Activated T-helper 2 cell treated with anti-CD3 and anti-CD28 coated beads, Interferon-gamma antibody, Interleukin-2, Interleukin-4, amounts not matched to agents 10 μg/mL and 5 μg/mL and 100 μg/mL, durations not matched to agents 14 hours and 24 hours and 36 hours (primary cell): ENCODE measurements at regions not wholly inside any gene's neighbourhood (a gene's known extent, or its start where the extent isn't known, plus 50 kb on each side); places are given as distances from the start of the nearest gene placed in this dataset.

Experiments
- DNase-seq: peaks from one replicate; pipeline ENCODE4 v3.0.0; 2021; ENCODE audit warnings: low spot score
- H3K27ac Mint-ChIP-seq: one replicate; pipeline ENCODE4 v1.8.0; 2021; ENCODE audit warnings: mixed read lengths
- H3K27me3 Mint-ChIP-seq: one replicate; pipeline ENCODE4 v1.8.0; 2021; ENCODE audit warnings: low read depth, mixed read lengths
- H3K36me3 Mint-ChIP-seq: one replicate; pipeline ENCODE4 v1.8.0; 2021; ENCODE audit warnings: low read depth, mixed read lengths
- H3K4me1 Mint-ChIP-seq: one replicate; pipeline ENCODE4 v1.8.0; 2021; ENCODE audit warnings: low read depth, mixed read lengths
- H3K4me3 Mint-ChIP-seq: one replicate; pipeline ENCODE4 v1.8.0; 2021; ENCODE audit warnings: low read depth, mild to moderate bottlenecking, moderate library complexity, mixed read lengths
- H3K9me3 Mint-ChIP-seq: one replicate; pipeline ENCODE4 v1.8.0; 2021; ENCODE audit warnings: mixed read lengths
- intact Hi-C: fragments of 100-400 bp; cut with micrococcal nuclease; formaldehyde crosslinking; loops from one replicate; pipeline ENCODE4 v1.15.1; 2023

GRCh38 chr11:80331694-80332093 is 890.9 kb upstream of the TENM4 start:
- no peak for DNase-seq
- Mint-ChIP-seq H3K4me3 (no peak overlapping the region), H3K27ac (no peak overlapping the region), H3K4me1 (no peaks in the 10 kb centered on the region), H3K9me3 (peaks cover 13% of the 10 kb centered on the region), H3K27me3 (no peaks in the 10 kb centered on the region), H3K36me3 (no peaks in the 10 kb centered on the region)
- intact Hi-C loops: no loop called here

- intact Hi-C loops: no loop called here
- Mint-ChIP-seq H3K27ac (no peak overlapping the region), H3K9me3 (peaks cover 17% of the 10 kb centered on the region), H3K27me3 (no peaks in the 10 kb centered on the region), H3K4me1 (no peaks in the 10 kb centered on the region), H3K4me3 (no peak overlapping the region), H3K36me3 (no peaks in the 10 kb centered on the region)
- DNase-seq: no peak
Observed at GRCh38 chr11:80330264-80330663, 889.4 kb upstream of the TENM4 start.

DNA sequence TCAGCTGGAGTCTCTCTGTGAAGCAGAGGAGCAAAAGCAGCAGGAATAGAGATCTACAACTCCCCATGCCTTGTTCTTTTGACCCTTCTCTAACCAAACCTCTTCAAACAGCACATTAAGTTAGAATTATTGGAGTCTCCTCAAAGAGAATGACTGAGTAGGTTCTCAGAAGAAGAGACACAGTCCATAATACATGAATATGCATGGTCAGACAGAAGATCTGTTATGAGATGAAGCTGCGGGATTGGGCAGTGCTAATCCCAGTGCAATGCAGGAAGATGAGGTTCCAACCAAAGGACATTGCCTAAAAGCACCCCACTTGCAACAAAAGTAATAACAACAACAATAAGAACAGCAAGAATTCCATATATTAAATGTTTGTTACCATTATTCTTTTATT is 887.9 kb upstream of the TENM4 start:
- intact Hi-C loops: no loop called here
- DNase-seq: no peak
- Mint-ChIP-seq H3K9me3 (peaks cover 19% of the 10 kb centered on the region), H3K36me3 (no peaks in the 10 kb centered on the region), H3K4me3 (no peak overlapping the region), H3K27ac (no peak overlapping the region), H3K27me3 (no peaks in the 10 kb centered on the region), H3K4me1 (no peaks in the 10 kb centered on the region)

- Mint-ChIP-seq H3K4me1 (no peaks in the 10 kb centered on the region), H3K9me3 (peaks cover 15% of the 10 kb centered on the region), H3K27me3 (no peaks in the 10 kb centered on the region), H3K27ac (no peak overlapping the region), H3K36me3 (no peaks in the 10 kb centered on the region), H3K4me3 (no peak overlapping the region)
- intact Hi-C loops: no loop called here
- DNase-seq: no peak
Observed at GRCh38 chr11:80327956-80328614, 887.3 kb upstream of the TENM4 start.

GRCh38 chr11:80321786-80322185 is 881.0 kb upstream of the TENM4 start:
- Mint-ChIP-seq H3K4me1 (no peaks in the 10 kb centered on the region), H3K27ac (no peak overlapping the region), H3K9me3 (peaks cover 16% of the 10 kb centered on the region), H3K4me3 (no peak overlapping the region), H3K36me3 (no peaks in the 10 kb centered on the region), H3K27me3 (no peaks in the 10 kb centered on the region)
- intact Hi-C loops: no loop called here
- DNase-seq: no peak

DNA sequence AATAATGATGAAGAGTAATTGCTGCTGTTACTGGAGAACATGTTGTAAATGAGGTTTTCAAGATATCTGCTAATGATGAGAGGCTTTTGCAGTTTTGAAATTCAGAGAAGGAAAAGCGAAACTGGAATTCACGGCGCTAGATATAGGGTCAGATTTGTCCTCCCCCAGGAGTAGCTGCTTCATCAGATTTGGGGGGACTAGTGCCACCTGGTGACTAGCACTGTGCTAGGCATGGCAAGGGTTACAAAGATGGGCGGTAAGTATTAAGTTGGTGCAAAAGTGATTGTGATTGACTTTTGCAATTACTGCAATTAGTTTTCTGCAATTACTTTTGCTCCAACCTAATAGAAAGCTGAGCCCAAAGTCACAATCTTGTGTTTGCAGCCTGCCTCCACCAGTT is 879.9 kb upstream of the TENM4 start:
- H3K9me3 Mint-ChIP-seq: peaks cover 19% of the 10 kb centered on the region
- H3K27me3 Mint-ChIP-seq: no peaks in the 10 kb centered on the region
- H3K27ac Mint-ChIP-seq: no peak overlapping the region
- intact Hi-C loops: no loop called here
- H3K4me3 Mint-ChIP-seq: no peak overlapping the region
- no peaks in the 10 kb centered on the region for H3K36me3 Mint-ChIP-seq
- DNase-seq: no peak
- H3K4me1 Mint-ChIP-seq: no peaks in the 10 kb centered on the region

DNA sequence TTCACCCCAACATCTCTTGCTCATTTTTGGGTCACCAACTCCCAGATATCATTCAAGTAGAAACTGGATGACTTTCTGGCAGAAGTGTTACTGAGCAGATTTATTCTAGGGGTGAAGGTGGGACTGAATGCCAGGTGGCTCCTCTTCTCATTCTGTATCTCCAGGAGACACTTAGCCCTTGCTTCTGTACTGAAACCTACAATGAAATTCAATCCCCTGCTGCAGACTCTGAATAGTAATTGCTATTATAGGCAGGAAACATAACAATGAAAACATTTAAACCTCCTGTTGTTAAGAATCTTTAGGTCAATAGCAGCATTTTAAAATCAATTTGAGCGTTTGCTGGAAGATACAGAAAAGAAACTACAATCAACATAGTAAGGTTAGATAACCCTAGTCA is 879.4 kb upstream of the TENM4 start:
- H3K9me3 Mint-ChIP-seq: peaks cover 15% of the 10 kb centered on the region
- intact Hi-C loops: no loop called here
- no peak for DNase-seq
- no peak overlapping the region for H3K4me3 Mint-ChIP-seq
- H3K27ac Mint-ChIP-seq: no peak overlapping the region
- no peaks in the 10 kb centered on the region for H3K27me3 Mint-ChIP-seq
- H3K4me1 Mint-ChIP-seq: no peaks in the 10 kb centered on the region
- H3K36me3 Mint-ChIP-seq: no peaks in the 10 kb centered on the region

DNA sequence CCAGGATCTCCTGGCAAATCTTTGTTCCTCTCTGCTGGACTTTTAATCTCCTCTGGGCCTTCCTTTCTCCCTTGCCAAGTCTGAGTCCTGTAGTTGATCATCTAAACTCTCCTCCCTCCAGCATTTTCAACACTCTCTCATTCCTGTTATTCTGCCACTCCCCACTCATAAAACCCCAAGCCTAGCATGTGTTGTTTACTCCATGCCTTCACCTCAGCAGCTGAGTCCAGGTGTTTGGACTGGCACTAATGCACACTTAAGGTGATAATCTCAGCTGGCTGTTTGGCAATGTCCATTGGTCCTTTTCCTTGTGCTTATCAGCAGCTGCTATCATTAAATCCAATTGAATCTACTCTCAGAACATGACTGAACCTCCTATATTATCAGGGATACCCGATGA is 876.8 kb upstream of the TENM4 start:
- no peak overlapping the region for H3K4me3 Mint-ChIP-seq
- H3K4me1 Mint-ChIP-seq: no peaks in the 10 kb centered on the region
- no peak overlapping the region for H3K27ac Mint-ChIP-seq
- intact Hi-C loops: no loop called here
- no peaks in the 10 kb centered on the region for H3K36me3 Mint-ChIP-seq
- DNase-seq: no peak
- H3K27me3 Mint-ChIP-seq: no peaks in the 10 kb centered on the region
- H3K9me3 Mint-ChIP-seq: peaks cover 13% of the 10 kb centered on the region

DNA sequence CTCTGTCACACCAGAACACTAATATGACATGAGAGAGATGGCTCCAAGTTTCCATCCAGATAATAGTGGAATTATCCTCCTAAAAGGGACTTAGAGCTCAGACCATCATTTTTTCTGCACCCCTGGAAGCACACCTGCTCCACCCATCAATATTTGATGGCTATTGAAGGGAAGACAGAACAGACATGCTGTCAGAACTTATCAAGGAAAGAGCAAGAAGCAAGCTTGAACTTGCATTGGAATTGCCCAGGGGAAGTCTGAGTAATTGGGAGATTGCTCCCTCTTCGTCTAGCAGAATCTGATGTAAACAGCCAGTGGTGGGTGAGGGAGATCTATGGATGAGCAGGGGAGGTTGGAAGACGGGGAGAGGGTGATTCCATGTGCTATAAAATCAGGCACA is 874.4 kb upstream of the TENM4 start:
- Mint-ChIP-seq H3K27me3 (no peaks in the 10 kb centered on the region), H3K9me3 (peaks cover 13% of the 10 kb centered on the region), H3K27ac (no peak overlapping the region), H3K4me3 (no peak overlapping the region), H3K4me1 (no peaks in the 10 kb centered on the region), H3K36me3 (no peaks in the 10 kb centered on the region)
- intact Hi-C loops: no loop called here
- no peak for DNase-seq

GRCh38 chr11:80309301-80309700 is 868.5 kb upstream of the TENM4 start:
- intact Hi-C loops: no loop called here
- Mint-ChIP-seq H3K4me3 (no peak overlapping the region), H3K4me1 (no peaks in the 10 kb centered on the region), H3K27me3 (no peaks in the 10 kb centered on the region), H3K36me3 (no peaks in the 10 kb centered on the region), H3K27ac (no peak overlapping the region), H3K9me3 (peaks cover 8% of the 10 kb centered on the region)
- no peak for DNase-seq

- no peak overlapping the region for H3K27ac Mint-ChIP-seq
- DNase-seq: no peak
- H3K36me3 Mint-ChIP-seq: no peaks in the 10 kb centered on the region
- H3K4me3 Mint-ChIP-seq: no peak overlapping the region
- H3K4me1 Mint-ChIP-seq: no peaks in the 10 kb centered on the region
- H3K27me3 Mint-ChIP-seq: no peaks in the 10 kb centered on the region
- peaks cover 16% of the 10 kb centered on the region for H3K9me3 Mint-ChIP-seq
- intact Hi-C loops: no loop called here
Observed at GRCh38 chr11:80307676-80308075, 866.8 kb upstream of the TENM4 start.

GRCh38 chr11:80297858-80298632 is 857.2 kb upstream of the TENM4 start:
- no peaks in the 10 kb centered on the region for H3K4me1 Mint-ChIP-seq
- H3K9me3 Mint-ChIP-seq: peaks cover 18% of the 10 kb centered on the region
- no peak for DNase-seq
- H3K27ac Mint-ChIP-seq: no peak overlapping the region
- no peak overlapping the region for H3K4me3 Mint-ChIP-seq
- intact Hi-C loops: no loop called here
- H3K36me3 Mint-ChIP-seq: no peaks in the 10 kb centered on the region
- no peaks in the 10 kb centered on the region for H3K27me3 Mint-ChIP-seq

DNA sequence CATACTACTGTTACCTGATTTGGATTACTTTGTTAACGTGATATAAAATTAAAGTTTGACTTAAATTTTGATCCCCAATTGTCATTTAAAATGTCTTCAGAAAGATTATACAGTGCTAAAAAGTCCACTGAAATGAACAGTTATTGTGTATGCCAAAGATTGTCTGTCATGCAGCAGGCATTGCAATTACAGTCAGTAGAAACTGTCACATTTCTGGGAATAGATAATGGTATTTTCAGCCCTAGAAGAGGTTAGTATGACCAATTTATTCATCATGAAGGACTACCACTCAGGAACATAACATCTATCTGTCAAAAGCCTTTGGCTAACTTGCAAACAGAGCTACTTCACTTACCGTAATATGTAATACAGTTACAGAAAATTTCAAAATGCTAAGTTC is 852.5 kb upstream of the TENM4 start:
- intact Hi-C loops: no loop called here
- H3K9me3 Mint-ChIP-seq: peaks cover 22% of the 10 kb centered on the region
- H3K27me3 Mint-ChIP-seq: no peaks in the 10 kb centered on the region
- H3K36me3 Mint-ChIP-seq: no peaks in the 10 kb centered on the region
- H3K27ac Mint-ChIP-seq: no peak overlapping the region
- H3K4me3 Mint-ChIP-seq: no peak overlapping the region
- no peak for DNase-seq
- no peaks in the 10 kb centered on the region for H3K4me1 Mint-ChIP-seq
